ENCODE measurements at regions not wholly inside any gene's neighbourhood (a gene's known extent, or its start where the extent isn't known, plus 50 kb on each side); places are given as distances from the start of the nearest gene placed in this dataset.

DNA sequence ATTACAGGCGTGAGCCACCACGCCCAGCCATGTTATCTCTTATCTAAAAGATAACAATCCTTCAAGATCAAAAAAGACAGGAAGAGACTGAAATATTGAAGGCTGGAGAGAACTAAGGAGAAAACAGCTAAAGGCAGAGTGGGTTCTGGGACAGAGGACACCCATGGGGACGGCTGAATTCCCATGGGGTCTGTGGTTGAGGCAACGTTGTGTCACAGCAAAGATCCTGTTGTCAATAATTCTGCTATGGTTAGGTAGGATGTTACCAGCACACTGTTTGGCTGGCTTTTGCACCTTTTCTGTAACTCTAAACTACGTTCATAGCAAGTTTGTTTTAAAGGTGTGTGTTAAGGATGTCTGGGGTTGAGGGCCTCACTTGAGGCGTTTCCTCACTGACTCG is 137.7 kb upstream of the APCDD1 start:
- in situ Hi-C loops (cut with HindIII; ENCODE audit: low pct_unique_long_range_greater_than_20kb, low sequenced_read_pairs), result no loop called here
- DNase-seq (ENCODE audit: low read depth in 1 of 2, low spot score in 1 of 2), result no peak
- no peak for TF ChIP-seq JUND (IDR thresholded peaks at IDR 0.05; ENCODE audit: low read depth)

DNA sequence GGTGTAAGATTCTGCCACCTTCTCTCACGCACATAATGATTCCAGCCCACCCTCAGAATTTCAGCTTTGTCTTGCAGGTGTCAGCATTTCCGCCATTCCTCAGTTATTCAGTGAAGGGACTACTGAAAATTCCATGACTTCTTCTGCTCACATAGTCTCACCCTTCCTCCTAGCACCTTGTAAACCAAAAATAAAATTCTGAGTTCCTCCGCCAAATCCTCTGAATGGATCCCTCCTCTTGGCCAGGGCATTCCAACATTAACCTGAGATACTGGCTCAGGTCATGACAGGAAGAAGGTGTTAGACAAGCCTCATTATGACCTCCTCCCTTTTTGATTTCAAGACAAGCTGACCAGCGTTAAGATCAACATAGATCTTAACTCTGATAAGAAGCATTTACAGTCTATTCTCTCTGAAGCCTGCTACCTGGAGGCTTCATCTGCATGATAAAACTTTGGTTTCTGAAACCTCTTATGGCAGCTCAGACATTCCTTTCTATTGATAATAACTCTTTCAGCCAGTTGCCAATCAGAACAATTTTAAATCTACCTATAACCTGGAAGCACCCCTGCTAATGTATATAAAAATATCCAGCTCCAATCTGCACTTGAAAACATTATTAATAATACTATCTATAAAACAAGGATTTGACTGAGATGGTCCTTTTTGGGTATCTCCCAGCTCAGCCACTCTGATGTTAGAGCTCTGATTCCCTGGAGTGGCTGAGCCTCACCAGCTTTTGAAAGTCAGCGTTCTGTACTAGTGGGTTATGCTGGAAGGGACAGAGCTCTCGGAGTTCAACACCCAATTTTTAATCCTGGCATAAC is 136.4 kb upstream of the APCDD1 start:
- DNase-seq (ENCODE audit: low read depth in 1 of 2, low spot score in 1 of 2), result no peak
- in situ Hi-C loops (cut with HindIII; ENCODE audit: low pct_unique_long_range_greater_than_20kb, low sequenced_read_pairs), result no loop called here
- no peak for TF ChIP-seq JUND (IDR thresholded peaks at IDR 0.05; ENCODE audit: low read depth)

DNA sequence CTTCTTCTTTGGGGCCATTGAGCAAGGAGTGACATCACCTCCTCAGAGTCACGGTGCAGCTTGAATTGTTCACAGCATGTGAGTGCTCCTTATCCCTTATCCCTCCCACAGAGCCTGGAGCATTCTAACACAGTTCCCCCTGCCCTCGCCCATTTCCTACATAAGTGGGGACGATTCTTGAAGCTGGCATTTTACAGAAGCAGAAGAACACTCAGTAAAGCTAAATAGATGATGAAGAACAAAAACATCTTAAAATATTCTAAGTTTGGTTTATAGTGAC is 135.8 kb upstream of the APCDD1 start:
- in situ Hi-C loops (cut with HindIII; ENCODE audit: low pct_unique_long_range_greater_than_20kb, low sequenced_read_pairs), result no loop called here
- DNase-seq (ENCODE audit: low read depth in 1 of 2, low spot score in 1 of 2), result no peak
- TF ChIP-seq JUND (IDR thresholded peaks at IDR 0.05; ENCODE audit: low read depth), result no peak

DNA sequence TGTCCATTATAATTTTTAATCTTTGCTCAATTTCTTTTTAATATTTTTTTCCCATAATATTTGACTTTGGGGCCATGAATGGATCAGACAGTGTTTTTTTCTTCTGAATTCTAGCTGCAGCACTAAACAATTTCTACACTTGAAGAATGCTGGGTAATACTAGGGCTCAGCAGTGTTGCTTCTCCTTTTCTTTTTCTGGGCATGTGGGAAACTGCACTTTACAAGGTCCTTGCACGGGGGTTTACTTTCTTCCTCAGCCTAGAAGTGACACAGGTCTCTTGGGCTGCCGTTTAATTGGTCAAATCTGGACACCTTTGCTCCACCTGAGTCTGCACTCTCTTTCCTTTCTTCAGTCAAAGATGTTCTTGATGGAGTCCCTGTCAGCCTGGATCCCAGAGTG is 135.4 kb upstream of the APCDD1 start:
- no peak for DNase-seq (ENCODE audit: low read depth in 1 of 2, low spot score in 1 of 2)
- in situ Hi-C loops (cut with HindIII; ENCODE audit: low pct_unique_long_range_greater_than_20kb, low sequenced_read_pairs), result no loop called here
- no peak for TF ChIP-seq JUND (IDR thresholded peaks at IDR 0.05; ENCODE audit: low read depth)

DNA sequence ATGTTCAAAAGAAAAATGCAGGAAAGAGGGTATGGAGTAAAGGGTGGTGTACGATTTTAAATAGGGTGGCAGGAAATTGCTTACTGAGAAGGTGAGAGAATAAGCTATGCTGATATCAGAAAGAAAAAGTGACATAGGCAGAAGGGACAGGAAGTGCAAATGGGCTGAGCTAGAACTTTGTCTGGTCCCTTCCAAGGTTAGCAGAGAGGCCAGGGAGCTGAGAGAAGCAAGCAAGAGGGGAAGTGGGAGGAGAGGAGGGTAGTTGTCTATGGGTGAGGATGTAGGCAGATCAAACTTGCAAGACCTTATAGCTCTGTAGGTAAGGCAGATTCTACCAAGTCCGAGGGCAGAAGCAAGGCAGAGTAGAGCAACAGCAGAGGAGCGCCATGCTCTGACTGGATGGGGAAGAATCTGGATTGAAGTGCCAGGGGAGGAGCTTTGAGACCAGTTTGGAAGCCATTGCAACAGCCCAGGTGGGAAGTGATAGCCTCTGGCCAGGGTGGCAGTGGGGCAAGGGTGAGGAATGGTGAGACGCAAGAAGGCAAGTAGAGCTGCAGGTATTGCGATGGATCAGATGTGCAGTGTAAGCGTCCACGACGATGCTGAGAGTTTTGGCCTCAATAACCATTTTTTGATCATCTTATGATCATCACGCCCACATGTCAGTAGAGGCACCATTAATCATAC is 134.4 kb upstream of the APCDD1 start:
- TF ChIP-seq JUND (IDR thresholded peaks at IDR 0.05; ENCODE audit: low read depth), result no peak
- no peak for DNase-seq (ENCODE audit: low read depth in 1 of 2, low spot score in 1 of 2)
- in situ Hi-C loops (cut with HindIII; ENCODE audit: low pct_unique_long_range_greater_than_20kb, low sequenced_read_pairs), result no loop called here

DNA sequence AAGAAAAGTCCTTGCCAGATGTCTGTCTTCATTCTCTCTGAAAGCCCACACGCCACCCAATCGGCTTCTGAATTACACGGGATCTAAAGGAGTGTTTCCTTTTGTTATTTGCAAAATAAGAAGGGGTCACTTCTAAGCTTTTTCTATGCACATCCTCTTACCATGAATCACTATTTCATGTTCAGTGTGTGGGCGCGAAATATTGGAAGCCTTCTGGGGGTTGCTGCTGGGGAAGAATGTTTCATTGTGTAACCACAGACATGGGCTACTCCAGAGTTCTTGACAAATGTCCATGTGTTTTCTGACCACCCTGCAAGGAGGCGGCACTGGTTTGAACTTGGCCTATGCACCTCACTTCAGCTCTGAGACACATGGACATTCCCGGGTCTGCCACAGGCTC is 133.6 kb upstream of the APCDD1 start:
- DNase-seq (ENCODE audit: low read depth in 1 of 2, low spot score in 1 of 2), result no peak
- no peak for TF ChIP-seq JUND (IDR thresholded peaks at IDR 0.05; ENCODE audit: low read depth)
- in situ Hi-C loops (cut with HindIII; ENCODE audit: low pct_unique_long_range_greater_than_20kb, low sequenced_read_pairs), result no loop called here

DNA sequence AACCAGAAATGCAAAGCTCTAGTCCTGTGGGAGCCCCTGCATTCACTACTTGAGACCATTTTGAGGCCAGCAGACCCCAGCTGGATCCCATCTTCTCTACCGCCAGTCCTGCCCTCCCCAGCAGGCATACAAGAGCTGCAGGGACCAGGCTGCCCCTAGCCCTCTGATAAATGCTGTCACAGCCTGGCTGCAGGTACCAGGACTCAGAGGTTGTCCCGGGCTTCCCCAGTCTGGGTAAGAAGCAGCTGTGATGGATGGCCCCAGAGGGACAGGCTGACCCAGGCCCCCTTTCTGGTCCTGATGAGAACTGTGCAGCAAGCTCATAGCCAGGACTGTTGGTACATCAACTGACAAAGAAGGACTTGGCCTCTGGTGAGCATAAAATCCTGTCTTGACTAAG is 132.9 kb upstream of the APCDD1 start:
- in situ Hi-C loops (cut with HindIII; ENCODE audit: low pct_unique_long_range_greater_than_20kb, low sequenced_read_pairs), result no loop called here
- DNase-seq (ENCODE audit: low read depth in 1 of 2, low spot score in 1 of 2), result no peak
- no peak for TF ChIP-seq JUND (IDR thresholded peaks at IDR 0.05; ENCODE audit: low read depth)

DNA sequence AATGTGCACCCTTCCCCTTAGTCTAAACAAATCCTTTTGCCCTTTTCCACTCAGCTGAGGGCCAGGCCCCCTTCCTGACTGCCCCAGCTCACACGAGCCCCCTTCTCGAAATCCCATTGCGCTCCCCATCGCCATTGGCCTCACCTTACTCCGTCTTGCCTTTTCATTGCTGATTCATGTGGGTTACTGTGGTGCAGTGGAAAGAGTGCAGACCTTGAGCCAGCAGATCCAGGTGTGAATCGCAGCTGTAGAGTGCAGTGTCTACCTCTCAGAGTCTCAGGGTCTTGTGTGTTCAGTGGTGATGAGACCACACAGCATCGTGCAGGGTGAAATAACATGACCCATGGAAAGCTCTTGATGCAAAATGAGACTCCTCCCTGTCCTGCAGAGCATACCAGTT is 132.4 kb upstream of the APCDD1 start:
- TF ChIP-seq JUND (IDR thresholded peaks at IDR 0.05; ENCODE audit: low read depth), result no peak
- DNase-seq (ENCODE audit: low read depth in 1 of 2, low spot score in 1 of 2), result no peak
- in situ Hi-C loops (cut with HindIII; ENCODE audit: low pct_unique_long_range_greater_than_20kb, low sequenced_read_pairs), result no loop called here

DNA sequence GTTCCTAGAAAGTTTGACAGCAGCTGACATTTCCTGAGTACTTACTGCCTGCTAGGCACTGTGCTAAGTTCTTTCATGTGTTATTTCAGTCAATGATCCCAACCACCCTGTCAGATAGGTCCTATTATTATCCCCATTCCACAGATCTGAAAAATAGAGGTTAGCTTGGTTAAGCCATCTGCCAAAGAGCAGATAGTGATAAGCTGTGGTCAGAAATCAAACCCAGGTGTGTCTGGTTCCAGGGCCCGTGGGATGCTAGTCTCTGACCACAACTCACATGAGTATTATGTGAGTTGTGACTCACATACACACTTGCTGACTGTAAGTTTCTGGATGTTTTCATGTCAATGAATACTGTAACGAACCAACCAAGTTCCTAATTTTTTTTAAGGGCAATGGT is 132.0 kb upstream of the APCDD1 start:
- in situ Hi-C loops (cut with HindIII; ENCODE audit: low pct_unique_long_range_greater_than_20kb, low sequenced_read_pairs), result no loop called here
- DNase-seq (ENCODE audit: low read depth in 1 of 2, low spot score in 1 of 2), result no peak
- no peak for TF ChIP-seq JUND (IDR thresholded peaks at IDR 0.05; ENCODE audit: low read depth)

DNA sequence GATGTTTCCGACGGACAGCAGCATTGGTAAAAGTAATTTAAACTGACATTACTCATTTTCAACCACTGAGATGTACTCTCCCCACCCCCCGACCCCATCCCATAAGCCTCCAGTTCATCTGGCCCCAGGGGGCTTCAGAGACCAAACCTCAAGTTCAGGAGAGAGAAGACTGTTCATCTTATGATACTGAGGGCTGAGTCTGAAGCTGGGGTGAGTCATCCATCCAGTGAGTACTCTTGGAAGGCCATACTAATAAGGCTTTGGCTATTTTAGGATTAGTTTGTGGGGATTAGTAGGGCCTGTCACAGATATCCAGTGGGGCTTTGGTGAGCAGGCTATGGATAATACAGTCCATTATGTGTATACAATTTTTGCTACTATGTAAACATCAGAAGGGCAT is 125.3 kb upstream of the APCDD1 start:
- DNase-seq (ENCODE audit: low read depth in 1 of 2, low spot score in 1 of 2), result no peak
- no peak for TF ChIP-seq JUND (IDR thresholded peaks at IDR 0.05; ENCODE audit: low read depth)
- in situ Hi-C loops (cut with HindIII; ENCODE audit: low pct_unique_long_range_greater_than_20kb, low sequenced_read_pairs), result no loop called here

DNA sequence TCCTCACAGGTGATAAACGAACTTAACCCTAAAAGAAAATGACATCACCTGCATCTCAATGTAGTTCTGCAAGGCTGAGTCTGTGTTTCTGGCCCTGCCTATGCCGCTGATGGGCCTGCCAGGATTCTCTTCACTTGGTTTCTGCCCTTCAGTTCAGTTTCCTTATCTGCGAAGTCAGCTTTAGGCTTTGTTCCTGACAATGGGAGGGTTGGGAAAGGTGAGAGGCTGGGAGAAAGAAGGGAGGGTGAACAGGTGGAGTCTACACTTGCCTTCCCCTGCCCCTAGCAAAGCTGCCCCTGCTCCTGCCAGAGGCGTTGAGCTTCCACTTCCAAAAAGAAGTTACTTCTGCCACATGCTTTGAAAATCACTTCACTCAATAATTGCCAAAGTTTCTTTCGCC is 124.0 kb upstream of the APCDD1 start:
- no peak for DNase-seq (ENCODE audit: low read depth in 1 of 2, low spot score in 1 of 2)
- in situ Hi-C loops (cut with HindIII; ENCODE audit: low pct_unique_long_range_greater_than_20kb, low sequenced_read_pairs), result no loop called here
- TF ChIP-seq JUND (IDR thresholded peaks at IDR 0.05; ENCODE audit: low read depth), result no peak

DNA sequence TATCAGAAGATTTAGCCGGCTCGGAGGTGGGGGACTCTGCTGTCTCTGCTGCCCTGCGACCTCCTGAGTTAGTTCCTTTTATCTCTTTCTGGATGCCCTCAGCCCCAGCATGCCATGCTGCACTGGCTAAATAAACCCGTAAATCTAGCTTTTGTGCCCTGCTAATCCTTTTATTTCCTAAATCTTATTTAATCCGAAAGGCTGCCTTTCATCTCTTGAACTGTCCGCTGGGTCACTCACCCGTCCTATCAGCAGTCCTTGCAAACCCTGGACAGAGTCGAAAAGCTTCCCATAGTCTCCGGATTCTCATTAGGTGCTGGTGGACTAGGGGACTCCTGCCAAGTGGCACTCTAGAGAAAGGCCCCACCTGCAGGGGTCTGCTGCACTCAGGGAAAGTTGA is 122.0 kb upstream of the APCDD1 start:
- no peak for TF ChIP-seq JUND (IDR thresholded peaks at IDR 0.05; ENCODE audit: low read depth)
- no peak for DNase-seq (ENCODE audit: low read depth in 1 of 2, low spot score in 1 of 2)
- in situ Hi-C loops (cut with HindIII; ENCODE audit: low pct_unique_long_range_greater_than_20kb, low sequenced_read_pairs), result no loop called here

DNA sequence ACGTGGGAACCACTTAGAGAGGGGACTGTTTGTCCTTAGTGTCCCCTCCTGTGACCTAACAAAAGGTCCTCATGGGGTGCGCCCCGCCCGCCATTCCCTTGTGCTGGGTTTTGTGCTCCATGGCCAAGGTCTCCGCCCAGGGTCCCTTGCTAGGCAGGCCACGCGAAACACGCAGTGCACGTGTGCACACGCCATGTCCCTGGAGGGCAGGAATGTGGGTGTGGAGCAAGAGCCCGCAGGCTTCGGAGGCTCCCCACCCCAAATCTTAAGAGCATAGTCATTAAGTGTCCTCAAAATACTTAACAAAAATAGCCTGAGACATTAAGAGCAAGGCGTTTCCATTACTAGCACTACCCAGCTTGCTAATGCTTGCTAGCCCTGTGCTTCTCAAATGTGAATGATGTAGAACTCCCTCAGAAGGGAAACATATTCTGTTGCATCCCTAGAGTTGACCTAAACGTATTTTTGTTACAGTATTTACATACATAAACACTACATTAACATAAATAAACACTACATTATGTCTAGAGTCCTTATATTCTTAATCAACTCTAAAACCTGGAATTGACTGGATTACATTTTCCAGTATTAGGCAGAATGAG is 117.6 kb upstream of the APCDD1 start:
- no peak for TF ChIP-seq JUND (IDR thresholded peaks at IDR 0.05; ENCODE audit: low read depth)
- in situ Hi-C loops (cut with HindIII; ENCODE audit: low pct_unique_long_range_greater_than_20kb, low sequenced_read_pairs), result no loop called here
- no peak for DNase-seq (ENCODE audit: low read depth in 1 of 2, low spot score in 1 of 2)

All from T47D (cell line).